IMR-90 (cell line): ENCODE measurements at regions not wholly inside any gene's neighbourhood (a gene's known extent, or its start where the extent isn't known, plus 50 kb on each side); places are given as distances from the start of the nearest gene placed in this dataset.

Experiments
- ATAC-seq: fragments of 200-7000 bp; cut with Tn5 transposase; 2 replicates; pipeline ENCODE4 v1.9.1; 2020; ENCODE audit warnings: low read depth, mild to moderate bottlenecking, moderate library complexity
- BruUV-seq: library from RNA; stranded (reverse); fragments of 400-500 nt; replicated peaks from 2 replicates; lab custom pipeline; 2021; lab: Mats Ljungman, UMichigan
- CTCF ChIA-PET: fragments of 300-600 bp; formaldehyde crosslinking; extraction: SDS; loops from one replicate; lab custom pipeline; 2021; ENCODE audit warnings: antibody characterized with exemption; lab: Yijun Ruan, JAX
- POLR2A ChIA-PET: fragments of 300-600 bp; sonication (Branson Sonifier 250); formaldehyde crosslinking; loops from one replicate; lab custom pipeline; 2022; ENCODE audit warnings: antibody characterized with exemption; ENCODE audit not compliant: unreplicated experiment; lab: Charles Lee
- DNase-seq: peaks from one replicate; pipeline ENCODE4 v3.0.0; 2013
- H2AFZ ChIP-seq: replicated peaks from 2 replicates; pipeline ENCODE3; 2013; ENCODE audit warnings: low read length, mild to moderate bottlenecking; ENCODE audit not compliant: poor library complexity
- H2AK5ac ChIP-seq: 2 replicates; pipeline ENCODE4 v1.6.1; 2013; ENCODE audit warnings: low read depth, low read length, inconsistent platforms
- H2AK9ac ChIP-seq: replicated peaks from 2 replicates; pipeline ENCODE3; 2013; ENCODE audit warnings: mild to moderate bottlenecking, low read depth, low read length, moderate library complexity; ENCODE audit not compliant: poor library complexity
- H2BK120ac ChIP-seq: 2 replicates; pipeline ENCODE4 v1.6.1; 2013; ENCODE audit warnings: low read depth, low read length, inconsistent platforms
- H2BK15ac ChIP-seq: 3 replicates; pipeline ENCODE4 v1.6.1; 2013; ENCODE audit warnings: low read depth, low read length, inconsistent platforms
- H2BK20ac ChIP-seq: 2 replicates; pipeline ENCODE4 v1.6.1; 2013; ENCODE audit warnings: low read depth, mild to moderate bottlenecking, inconsistent platforms, low read length, moderate library complexity
- H2BK5ac ChIP-seq: 2 replicates; pipeline ENCODE4 v1.6.1; 2013; ENCODE audit warnings: mild to moderate bottlenecking, low read depth, low read length, inconsistent platforms; ENCODE audit not compliant: poor library complexity, severe bottlenecking
- H3K14ac ChIP-seq: replicated peaks from 2 replicates; pipeline ENCODE4 v1.6.1; 2013; ENCODE audit warnings: low read depth, low read length, inconsistent platforms
- H3K18ac ChIP-seq: 2 replicates; pipeline ENCODE4 v1.6.1; 2013; ENCODE audit warnings: low read depth, low read length, control low read depth
- H3K23ac ChIP-seq: 2 replicates; pipeline ENCODE4 v1.6.1; 2013; ENCODE audit warnings: low read depth, low read length, inconsistent platforms
- H3K27ac ChIP-seq: 2 replicates; pipeline ENCODE4 v1.5.1; 2013; ENCODE audit warnings: mild to moderate bottlenecking, control low read depth, low read length; ENCODE audit not compliant: insufficient read depth
- H3K27me3 ChIP-seq: 2 replicates; pipeline ENCODE4 v1.6.1; 2013; ENCODE audit warnings: low read length; ENCODE audit not compliant: control insufficient read depth, insufficient read depth
- H3K36me3 ChIP-seq: 2 replicates; pipeline ENCODE4 v1.6.1; 2013; ENCODE audit warnings: low read length, mixed read lengths; ENCODE audit not compliant: control insufficient read depth, insufficient read depth
- H3K4ac ChIP-seq: 2 replicates; pipeline ENCODE4 v1.6.1; 2013; ENCODE audit warnings: low read depth, low read length, inconsistent platforms
- H3K4me1 ChIP-seq: 2 replicates; pipeline ENCODE4 v1.6.1; 2013; ENCODE audit warnings: low read length, mixed read lengths; ENCODE audit not compliant: control insufficient read depth, insufficient read depth
- H3K4me2 ChIP-seq: 2 replicates; pipeline ENCODE4 v1.6.1; 2013; ENCODE audit warnings: low read depth, mild to moderate bottlenecking, control low read depth, low read length, moderate library complexity
- H3K4me3 ChIP-seq: 2 replicates; pipeline ENCODE4 v1.5.1; 2013; ENCODE audit warnings: low read depth, mild to moderate bottlenecking, control low read depth, low read length, moderate library complexity; ENCODE audit not compliant: insufficient read depth
- H3K56ac ChIP-seq: 2 replicates; pipeline ENCODE4 v1.6.1; 2013; ENCODE audit warnings: low read length, inconsistent platforms; ENCODE audit not compliant: insufficient read depth; ENCODE audit errors: extremely low read depth
- H3K79me1 ChIP-seq, 2 experiments: 2 replicates each; pipeline ENCODE4 v1.6.1; 2013; ENCODE audit warnings: low read length in 2 of 2, inconsistent platforms in 1 of 2, low read depth in 1 of 2
- H3K9ac ChIP-seq: 2 replicates; pipeline ENCODE4 v1.6.1; 2013; ENCODE audit warnings: low read depth, low read length, control low read depth
- H3K9me1 ChIP-seq: 2 replicates; pipeline ENCODE4 v1.6.1; 2013; ENCODE audit warnings: low read length, inconsistent platforms; ENCODE audit not compliant: insufficient read depth
- H3K9me3 ChIP-seq: 2 replicates; pipeline ENCODE4 v1.6.1; 2013; ENCODE audit warnings: low read length; ENCODE audit not compliant: control insufficient read depth, insufficient read depth
- H4K20me1 ChIP-seq: 2 replicates; pipeline ENCODE4 v1.6.1; 2013; ENCODE audit warnings: low read length, inconsistent platforms; ENCODE audit not compliant: insufficient read depth
- H4K5ac ChIP-seq: 2 replicates; pipeline ENCODE4 v1.6.1; 2013; ENCODE audit warnings: mild to moderate bottlenecking, low read depth, low read length, control low read depth
- H4K8ac ChIP-seq, 2 experiments: 2 replicates each; pipeline ENCODE4 v1.6.1; 2013; ENCODE audit warnings: low read depth in 2 of 2, low read length in 2 of 2, control low read depth in 1 of 2, inconsistent platforms in 1 of 2
- H4K91ac ChIP-seq: 2 replicates; pipeline ENCODE4 v1.6.1; 2013; ENCODE audit warnings: low read depth, low read length, inconsistent platforms; ENCODE audit not compliant: insufficient read depth
- CEBPB ChIP-seq: IDR thresholded peaks from 2 replicates; pipeline ENCODE4 v1.6.1; 2012; ENCODE audit warnings: low read depth, low read length, improper control_type of control experiment
- FOS ChIP-seq: fragments of 150-350 bp; IDR thresholded peaks from 2 replicates; pipeline ENCODE4 v1.6.1; 2016; ENCODE audit warnings: low read depth, low read length
- MAFK ChIP-seq: IDR thresholded peaks from 2 replicates; pipeline ENCODE4 v1.6.1; 2012; ENCODE audit warnings: low read depth, low read length, improper control_type of control experiment
- MAZ ChIP-seq: IDR thresholded peaks from 2 replicates; pipeline ENCODE4 v1.6.1; 2012; ENCODE audit warnings: low read depth, mild to moderate bottlenecking, low read length, improper control_type of control experiment, moderate library complexity, borderline replicate concordance
- MXI1 ChIP-seq: IDR thresholded peaks from 2 replicates; pipeline ENCODE4 v1.6.1; 2012; ENCODE audit warnings: low read depth, mild to moderate bottlenecking, low read length, moderate library complexity, borderline replicate concordance
- NFE2L2 ChIP-seq: fragments of 150-350 bp; IDR thresholded peaks from 2 replicates; pipeline ENCODE4 v1.6.1; 2016; ENCODE audit warnings: low read depth, mild to moderate bottlenecking, low read length
- POLR2A ChIP-seq: IDR thresholded peaks from 2 replicates; pipeline ENCODE4 v1.6.1; 2012; ENCODE audit warnings: mild to moderate bottlenecking, low read depth, low read length
- RCOR1 ChIP-seq: IDR thresholded peaks from 2 replicates; pipeline ENCODE4 v1.6.1; 2012; ENCODE audit warnings: mild to moderate bottlenecking, low read length, improper control_type of control experiment; ENCODE audit not compliant: insufficient replicate concordance
- RFX5 ChIP-seq: IDR thresholded peaks from 2 replicates; pipeline ENCODE4 v1.8.0; 2012; ENCODE audit warnings: low read depth, mild to moderate bottlenecking, low read length, moderate library complexity
- SMC3 ChIP-seq: fragments of 150-350 bp; IDR thresholded peaks from 2 replicates; pipeline ENCODE4 v1.6.1; 2016; ENCODE audit warnings: low read depth, mild to moderate bottlenecking, antibody characterized with exemption, low read length, moderate library complexity
- dilution Hi-C: fragments of 300-500 bp; cut with HindIII; formaldehyde crosslinking; loops from one replicate; pipeline ENCODE4 v1.14.3; 2018; ENCODE audit warnings: low sequenced_read_pairs; ENCODE audit not compliant: unreplicated experiment
- in situ Hi-C: fragments of 300-500 bp; cut with MboI; formaldehyde crosslinking; loops from 3 replicates; pipeline ENCODE4 v1.14.3; 2019; ENCODE audit warnings: low sequenced_read_pairs, inconsistent platforms, mixed read lengths
- intact Hi-C: fragments of 100-400 bp; cut with micrococcal nuclease; formaldehyde crosslinking; loops from 2 replicates; pipeline ENCODE4 v1.10.0; 2022
- TF ChIP-seq, protein P1 (sequence below): conservative IDR thresholded peaks from 2 replicates; pipeline ENCODE4 v1.5.1; 2012; ENCODE audit warnings: mild to moderate bottlenecking, low read depth, low read length, improper control_type of control experiment
- TF ChIP-seq, protein P2 (sequence below): fragments of 150-350 bp; IDR thresholded peaks from 2 replicates; pipeline ENCODE4 v1.6.1; 2016; ENCODE audit warnings: low read depth, mild to moderate bottlenecking, low read length, moderate library complexity, borderline replicate concordance

DNA sequence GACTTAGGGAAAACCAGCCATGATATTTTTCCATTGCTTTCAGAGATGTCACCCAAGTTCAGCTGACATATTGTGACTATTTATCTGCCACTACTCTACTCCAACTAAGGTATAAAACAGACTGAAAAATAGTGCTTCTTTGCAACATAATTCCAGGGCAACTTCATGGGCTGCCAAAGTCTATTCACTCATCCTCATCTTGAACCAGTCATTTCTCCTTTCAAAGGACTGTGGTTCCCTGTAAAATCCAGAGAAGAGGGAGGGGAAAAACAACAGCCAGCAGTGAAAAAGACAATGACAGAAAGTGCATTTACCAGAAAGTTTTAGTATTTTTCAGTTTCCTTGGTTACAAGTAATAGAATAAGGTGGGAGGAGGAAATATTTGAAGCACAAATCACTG, 191.1 kb downstream of the EFHB start:
- TF ChIP-seq SMC3 (no peak), MAFK (no peak), NFE2L2 (no peak), RCOR1 (no peak), POLR2A (no peak), CEBPB (no peak), MAZ (no peak), RFX5 (no peak), MXI1 (no peak), FOS (no peak)
- TF ChIP-seq, protein P1, sequence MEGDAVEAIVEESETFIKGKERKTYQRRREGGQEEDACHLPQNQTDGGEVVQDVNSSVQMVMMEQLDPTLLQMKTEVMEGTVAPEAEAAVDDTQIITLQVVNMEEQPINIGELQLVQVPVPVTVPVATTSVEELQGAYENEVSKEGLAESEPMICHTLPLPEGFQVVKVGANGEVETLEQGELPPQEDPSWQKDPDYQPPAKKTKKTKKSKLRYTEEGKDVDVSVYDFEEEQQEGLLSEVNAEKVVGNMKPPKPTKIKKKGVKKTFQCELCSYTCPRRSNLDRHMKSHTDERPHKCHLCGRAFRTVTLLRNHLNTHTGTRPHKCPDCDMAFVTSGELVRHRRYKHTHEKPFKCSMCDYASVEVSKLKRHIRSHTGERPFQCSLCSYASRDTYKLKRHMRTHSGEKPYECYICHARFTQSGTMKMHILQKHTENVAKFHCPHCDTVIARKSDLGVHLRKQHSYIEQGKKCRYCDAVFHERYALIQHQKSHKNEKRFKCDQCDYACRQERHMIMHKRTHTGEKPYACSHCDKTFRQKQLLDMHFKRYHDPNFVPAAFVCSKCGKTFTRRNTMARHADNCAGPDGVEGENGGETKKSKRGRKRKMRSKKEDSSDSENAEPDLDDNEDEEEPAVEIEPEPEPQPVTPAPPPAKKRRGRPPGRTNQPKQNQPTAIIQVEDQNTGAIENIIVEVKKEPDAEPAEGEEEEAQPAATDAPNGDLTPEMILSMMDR, result no peak
- TF ChIP-seq, protein P2, sequence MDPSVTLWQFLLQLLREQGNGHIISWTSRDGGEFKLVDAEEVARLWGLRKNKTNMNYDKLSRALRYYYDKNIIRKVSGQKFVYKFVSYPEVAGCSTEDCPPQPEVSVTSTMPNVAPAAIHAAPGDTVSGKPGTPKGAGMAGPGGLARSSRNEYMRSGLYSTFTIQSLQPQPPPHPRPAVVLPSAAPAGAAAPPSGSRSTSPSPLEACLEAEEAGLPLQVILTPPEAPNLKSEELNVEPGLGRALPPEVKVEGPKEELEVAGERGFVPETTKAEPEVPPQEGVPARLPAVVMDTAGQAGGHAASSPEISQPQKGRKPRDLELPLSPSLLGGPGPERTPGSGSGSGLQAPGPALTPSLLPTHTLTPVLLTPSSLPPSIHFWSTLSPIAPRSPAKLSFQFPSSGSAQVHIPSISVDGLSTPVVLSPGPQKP, result no peak
- Histone ChIP-seq H3K9ac (no peak overlapping the region), H2BK5ac (no peak overlapping the region), H2BK20ac (no peak overlapping the region), H3K79me1 (no peaks in the 10 kb centered on the region), H3K56ac (no peak overlapping the region), H3K9me1 (no peaks in the 10 kb centered on the region), H2AK9ac (no peak overlapping the region), H3K4me1 (no peaks in the 10 kb centered on the region), H3K18ac (no peak overlapping the region), H3K4me2 (no peak overlapping the region), H3K36me3 (no peaks in the 10 kb centered on the region), H2BK120ac (no peak overlapping the region), H2AK5ac (no peak overlapping the region), H2BK15ac (no peak overlapping the region), H4K91ac (no peak overlapping the region), H2AFZ (no peak overlapping the region), H3K27ac (no peak overlapping the region), H3K14ac (no peak overlapping the region), H4K20me1 (no peaks in the 10 kb centered on the region), H3K27me3 (no peaks in the 10 kb centered on the region), H3K9me3 (peaks cover 4% of the 10 kb centered on the region; the same call in 1 of the 2 replicates), H3K4ac (no peak overlapping the region), H3K4me3 (no peak overlapping the region), H3K23ac (no peak overlapping the region), H4K5ac (no peak overlapping the region), H4K8ac (no peak overlapping the region)
- intact Hi-C loops (no loop called here), dilution Hi-C loops (no loop called here), in situ Hi-C loops (no loop called here)
- POLR2A ChIA-PET, result no interaction called here
- BruUV-seq, result no TSS peak
- ATAC-seq, result no peak
- DNase-seq, result no peak
- CTCF ChIA-PET, result no interaction called here
